ENCODE measurements at regions not wholly inside any gene's neighbourhood (a gene's known extent, or its start where the extent isn't known, plus 50 kb on each side); places are given as distances from the start of the nearest gene placed in this dataset.

DNA sequence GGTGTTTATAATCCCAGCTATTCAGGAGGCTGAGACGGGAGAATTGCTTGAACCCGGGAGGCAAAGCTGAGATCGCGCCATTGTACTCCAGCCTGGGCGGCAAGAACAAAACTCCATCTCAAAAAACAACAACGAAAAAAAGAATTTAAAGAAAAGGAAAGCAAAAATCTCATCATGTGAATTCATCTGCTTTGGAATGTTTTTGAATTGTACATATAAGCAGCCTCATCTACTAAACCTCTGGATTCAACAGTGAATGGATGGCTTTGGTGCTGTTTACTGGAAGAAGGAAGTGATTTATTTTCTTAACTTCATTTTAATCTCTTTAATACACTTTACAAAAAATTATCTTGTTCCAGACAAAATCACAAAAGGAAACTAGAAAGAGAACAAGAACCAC is 51.8 kb upstream of the PNRC1 start:
- DNase-seq: no peak

DNA sequence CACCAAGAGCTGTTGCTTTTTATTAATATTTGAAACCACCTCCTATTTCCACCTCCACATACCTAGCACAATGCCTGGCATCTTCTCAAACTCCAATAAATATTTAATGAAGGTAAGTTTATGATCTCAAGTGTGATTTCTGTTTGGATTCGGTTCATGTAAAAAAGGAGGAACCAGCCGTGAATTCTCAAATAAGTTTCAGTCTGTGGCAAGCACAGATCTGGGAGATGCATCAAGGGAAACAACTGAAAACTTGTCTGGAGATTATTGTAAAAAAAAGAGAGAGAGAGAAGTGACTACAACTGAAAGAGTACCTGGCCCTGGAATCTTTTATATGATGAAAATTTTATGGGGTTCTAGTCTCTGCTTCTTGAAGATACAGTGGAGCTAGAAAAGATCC is 52.8 kb upstream of the PNRC1 start:
- DNase-seq: peak in 1 of 2 donors; percentile 19

DNA sequence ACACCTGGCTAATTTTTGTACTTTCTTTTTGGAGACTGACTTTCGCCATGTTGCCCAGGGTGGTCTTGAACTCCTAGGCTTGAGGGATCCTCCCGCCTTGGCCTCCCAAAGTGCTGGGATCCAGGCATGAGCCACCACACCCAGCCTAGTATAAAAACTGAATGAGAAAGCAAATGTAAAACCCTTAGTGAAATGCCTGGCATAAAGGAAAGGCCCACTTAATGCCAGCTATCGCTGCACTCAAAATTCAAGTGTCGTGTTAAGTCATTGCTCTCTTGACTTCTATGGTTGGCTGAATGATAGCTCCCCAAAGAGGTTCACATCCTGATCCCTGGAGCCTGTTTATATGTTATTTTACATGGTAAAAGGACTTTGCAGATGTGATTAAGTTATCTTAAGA is 54.4 kb upstream of the PNRC1 start:
- DNase-seq: no peak

DNA sequence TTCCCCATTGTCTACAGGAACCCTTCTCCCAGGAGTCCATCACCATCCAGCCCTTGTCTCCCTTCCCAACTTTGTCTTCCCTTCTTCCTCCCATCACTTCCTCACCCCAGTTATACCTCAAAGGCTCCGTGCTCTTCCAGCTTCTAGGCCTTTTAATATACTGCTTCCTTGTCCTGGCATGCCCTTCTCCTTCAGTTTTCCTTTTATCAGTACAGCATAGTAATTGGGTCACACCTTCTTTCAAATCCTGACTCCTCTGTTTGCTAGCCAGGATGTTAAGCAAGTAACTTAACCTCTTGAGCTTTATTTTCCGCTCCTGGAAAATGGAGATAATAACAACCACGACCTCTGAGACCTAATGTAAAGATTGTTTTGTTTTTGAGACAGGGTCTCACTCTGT is 54.9 kb upstream of the PNRC1 start:
- DNase-seq: no peak

DNA sequence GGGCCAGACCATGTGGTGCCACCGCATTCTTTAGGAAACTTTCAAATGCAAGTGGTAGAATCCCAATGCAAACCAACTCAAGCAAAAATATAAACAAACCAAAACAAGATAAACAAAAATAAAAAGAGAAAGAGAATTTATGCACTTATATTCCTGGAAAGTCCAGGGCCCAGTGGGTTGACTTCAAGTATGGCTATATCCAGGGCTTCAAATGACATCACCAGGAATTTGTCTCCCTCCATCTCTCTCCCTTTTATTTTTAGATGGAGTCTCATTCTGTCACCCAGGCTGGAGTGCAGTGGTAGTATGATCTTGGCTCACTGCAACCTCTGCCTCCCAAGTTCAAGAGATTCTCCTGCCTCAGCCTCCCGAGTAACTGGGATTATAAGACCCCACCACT is 56.1 kb upstream of the PNRC1 start:
- no peak for DNase-seq

DNA sequence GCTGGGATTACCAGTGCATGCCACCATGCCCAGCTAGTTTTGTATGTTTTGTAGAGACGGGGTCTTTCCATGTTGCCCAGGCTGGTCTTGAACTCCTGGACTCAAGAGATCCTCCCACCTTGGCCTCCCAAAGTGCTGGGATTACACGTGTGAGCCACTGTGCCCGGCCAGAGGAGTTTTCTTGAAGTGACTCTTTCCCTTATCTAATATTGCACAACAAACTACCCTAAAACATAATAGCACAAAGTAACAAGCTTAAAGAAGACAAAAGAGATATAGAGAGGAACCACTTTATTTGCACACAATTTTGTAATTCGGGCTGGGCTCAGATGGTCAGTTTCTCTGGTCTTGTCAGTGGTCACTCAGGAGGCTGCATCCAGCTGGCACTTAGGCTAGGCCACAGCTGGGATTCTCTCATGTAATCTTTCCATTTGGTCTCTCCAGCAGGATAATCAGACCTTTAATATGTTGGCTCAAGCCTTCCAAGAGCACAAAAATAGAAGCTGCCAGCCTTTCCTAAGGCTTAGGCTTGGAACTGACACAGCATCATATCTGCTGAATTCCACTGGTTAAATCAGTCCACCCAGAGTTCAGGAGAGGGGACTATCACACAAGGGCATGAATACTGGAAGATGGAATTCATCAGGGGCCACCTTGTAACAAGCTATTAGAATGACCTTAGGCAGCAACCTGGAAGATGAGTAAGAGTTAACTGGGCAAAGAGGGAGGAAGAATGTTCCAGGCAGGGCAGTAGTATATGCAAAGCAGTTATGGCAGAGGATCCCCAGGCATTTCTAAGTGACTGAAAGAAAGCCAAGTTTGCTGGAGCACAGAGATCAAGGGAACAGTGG is 56.7 kb upstream of the PNRC1 start:
- no peak for DNase-seq

DNA sequence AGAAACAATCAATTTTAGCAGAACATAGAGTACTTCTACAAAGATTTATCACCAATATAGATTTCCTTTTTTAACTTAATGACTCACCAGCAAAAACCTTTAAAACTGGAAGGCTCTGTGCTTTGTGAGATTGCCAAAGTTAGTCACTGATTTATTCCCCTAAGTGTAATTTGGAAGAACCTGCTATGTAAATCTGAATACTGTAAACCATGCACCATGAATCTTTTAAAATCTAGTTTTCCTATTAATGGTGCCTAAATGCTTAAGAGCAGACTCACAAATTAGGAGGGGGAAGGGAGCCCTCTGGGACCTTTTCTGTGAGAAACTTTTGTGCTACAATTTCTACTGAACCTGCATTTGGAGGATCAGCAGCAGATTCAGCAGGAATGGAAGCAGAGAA is 57.8 kb upstream of the PNRC1 start:
- DNase-seq: peak in 1 of 2 donors; percentile 14

DNA sequence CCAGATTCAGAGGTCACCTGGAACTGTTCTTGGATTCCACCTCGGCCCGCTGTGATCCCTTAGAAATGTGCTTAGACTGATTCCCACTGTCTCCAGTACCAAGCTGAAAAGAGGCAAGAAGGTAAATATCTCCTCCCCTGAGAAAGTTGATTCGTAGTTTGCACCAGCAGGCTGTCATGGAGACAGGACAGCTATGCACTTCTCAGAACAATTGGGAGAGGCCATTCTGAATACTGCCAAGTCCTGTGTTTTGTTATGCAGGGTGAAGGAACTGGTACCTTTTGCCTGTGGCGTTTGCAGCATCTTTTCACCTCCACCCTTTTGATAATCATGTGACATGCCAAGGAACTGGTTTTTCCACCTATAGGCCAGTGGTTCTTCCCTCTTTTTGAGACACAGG is 58.2 kb upstream of the RNGTT start:
- DNase-seq: no peak

DNA sequence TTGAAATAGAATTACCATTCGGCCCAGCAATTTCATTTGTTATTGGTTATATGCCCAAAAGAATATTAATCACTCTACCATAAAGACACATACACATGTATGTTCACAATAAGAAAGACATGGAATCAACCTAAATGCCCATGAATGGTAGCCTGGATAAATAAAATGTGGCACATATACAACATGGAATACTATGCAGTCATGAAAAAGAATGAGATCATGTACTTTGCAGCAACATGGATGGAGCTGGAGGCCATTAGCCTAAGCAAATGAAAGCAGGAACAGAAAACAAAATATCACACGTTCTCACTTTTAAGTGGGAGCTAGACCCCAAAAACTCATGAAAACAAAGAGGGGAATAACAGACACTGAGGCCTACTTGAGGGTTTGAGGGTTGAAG is 52.6 kb upstream of the RNGTT start:
- no peak for DNase-seq

DNA sequence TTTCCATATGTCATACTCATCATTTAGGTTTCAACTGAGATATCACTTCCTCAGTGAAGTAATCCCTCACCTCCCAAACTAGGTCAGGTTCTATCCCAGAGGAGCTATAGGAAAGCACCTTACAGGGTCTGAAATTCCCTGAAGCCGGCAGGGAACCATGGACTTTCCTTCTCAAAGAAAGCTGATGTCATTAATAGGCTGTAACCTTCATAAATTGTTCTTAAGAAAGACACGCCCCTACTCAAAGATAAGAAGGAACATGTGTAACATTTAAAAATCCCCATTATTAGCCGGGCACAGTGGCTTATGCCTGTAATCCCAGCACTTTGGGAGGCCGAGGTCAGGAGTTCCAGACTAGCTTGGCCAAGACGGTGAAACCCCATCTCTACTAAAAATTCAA is 50.0 kb upstream of the RNGTT start:
- peak in 1 of 2 donors; percentile 84 for DNase-seq

All from inflammatory macrophage treated with lipopolysaccharide for 1 hour (primary cell).